Osteoblast (primary cell): ENCODE measurements at regions not wholly inside any gene's neighbourhood (a gene's known extent, or its start where the extent isn't known, plus 50 kb on each side); places are given as distances from the start of the nearest gene placed in this dataset.

ENCODE experiments used
- DNase-seq: peaks from one replicate; pipeline ENCODE4 v3.0.0; 2011; ENCODE audit warnings: low spot score, mixed read lengths; ENCODE audit not compliant: insufficient read length; ENCODE audit errors: missing footprints
- H2AFZ ChIP-seq: 2 replicates; pipeline ENCODE4 v1.6.0; 2011; ENCODE audit warnings: mild to moderate bottlenecking, low read length
- H3K27ac ChIP-seq: 2 replicates; pipeline ENCODE4 v1.5.1; 2011; ENCODE audit warnings: mild to moderate bottlenecking, low read depth, low read length, moderate library complexity
- H3K27me3 ChIP-seq: 2 replicates; pipeline ENCODE4 v1.6.0; 2012; ENCODE audit warnings: mild to moderate bottlenecking, control low read depth, inconsistent platforms, low read length, moderate library complexity; ENCODE audit not compliant: insufficient read depth
- H3K36me3 ChIP-seq: 2 replicates; pipeline ENCODE4 v1.5.1; 2011; ENCODE audit warnings: mild to moderate bottlenecking, low read length, control low read depth, moderate library complexity; ENCODE audit not compliant: insufficient read depth
- H3K4me1 ChIP-seq: 2 replicates; pipeline ENCODE4 v1.5.1; 2011; ENCODE audit warnings: mild to moderate bottlenecking, low read length, control low read depth, moderate library complexity; ENCODE audit not compliant: insufficient read depth
- H3K4me2 ChIP-seq: 2 replicates; pipeline ENCODE4 v1.6.0; 2011; ENCODE audit warnings: mild to moderate bottlenecking, low read length; ENCODE audit not compliant: insufficient read depth
- H3K4me3 ChIP-seq: fragments of 200-600 bp; sonication (generic); 3 replicates; pipeline ENCODE4 v1.5.1; 2012; ENCODE audit warnings: mild to moderate bottlenecking, low read length, inconsistent platforms; ENCODE audit not compliant: insufficient read depth
- H3K79me2 ChIP-seq: 2 replicates; pipeline ENCODE4 v1.6.0; 2012; ENCODE audit warnings: mild to moderate bottlenecking, low read length, control low read depth, inconsistent platforms; ENCODE audit not compliant: insufficient read depth
- H3K9me3 ChIP-seq: 2 replicates; pipeline ENCODE4 v1.5.1; 2011; ENCODE audit warnings: low read depth, low read length, control low read depth
- H4K20me1 ChIP-seq: 2 replicates; pipeline ENCODE4 v1.6.0; 2012; ENCODE audit warnings: mild to moderate bottlenecking, low read length, control low read depth; ENCODE audit not compliant: insufficient read depth
- TF ChIP-seq, protein P1 (sequence below): IDR thresholded peaks from 2 replicates; pipeline ENCODE4 v1.5.1; 2011; ENCODE audit warnings: mild to moderate bottlenecking, low read depth, low read length, moderate library complexity; ENCODE audit errors: extremely low read depth

GRCh38 chr18:30485078-30485477, 557.5 kb downstream of the DSC3 start:
- H3K4me3 ChIP-seq, result no peak overlapping the region
- TF ChIP-seq, protein P1, sequence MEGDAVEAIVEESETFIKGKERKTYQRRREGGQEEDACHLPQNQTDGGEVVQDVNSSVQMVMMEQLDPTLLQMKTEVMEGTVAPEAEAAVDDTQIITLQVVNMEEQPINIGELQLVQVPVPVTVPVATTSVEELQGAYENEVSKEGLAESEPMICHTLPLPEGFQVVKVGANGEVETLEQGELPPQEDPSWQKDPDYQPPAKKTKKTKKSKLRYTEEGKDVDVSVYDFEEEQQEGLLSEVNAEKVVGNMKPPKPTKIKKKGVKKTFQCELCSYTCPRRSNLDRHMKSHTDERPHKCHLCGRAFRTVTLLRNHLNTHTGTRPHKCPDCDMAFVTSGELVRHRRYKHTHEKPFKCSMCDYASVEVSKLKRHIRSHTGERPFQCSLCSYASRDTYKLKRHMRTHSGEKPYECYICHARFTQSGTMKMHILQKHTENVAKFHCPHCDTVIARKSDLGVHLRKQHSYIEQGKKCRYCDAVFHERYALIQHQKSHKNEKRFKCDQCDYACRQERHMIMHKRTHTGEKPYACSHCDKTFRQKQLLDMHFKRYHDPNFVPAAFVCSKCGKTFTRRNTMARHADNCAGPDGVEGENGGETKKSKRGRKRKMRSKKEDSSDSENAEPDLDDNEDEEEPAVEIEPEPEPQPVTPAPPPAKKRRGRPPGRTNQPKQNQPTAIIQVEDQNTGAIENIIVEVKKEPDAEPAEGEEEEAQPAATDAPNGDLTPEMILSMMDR, result no peak
- no peak overlapping the region for H2AFZ ChIP-seq
- no peak for DNase-seq
- H3K9me3 ChIP-seq, result no peaks in the 10 kb centered on the region
- no peaks in the 10 kb centered on the region for H3K36me3 ChIP-seq
- H3K27ac ChIP-seq, result no peak overlapping the region
- H3K79me2 ChIP-seq, result no peaks in the 10 kb centered on the region
- no peak overlapping the region for H3K4me2 ChIP-seq
- no peaks in the 10 kb centered on the region for H3K4me1 ChIP-seq
- no peaks in the 10 kb centered on the region for H4K20me1 ChIP-seq
- no peaks in the 10 kb centered on the region for H3K27me3 ChIP-seq

GRCh38 chr18:30481871-30482270, 560.7 kb downstream of the DSC3 start:
- no peaks in the 10 kb centered on the region for H3K79me2 ChIP-seq
- H4K20me1 ChIP-seq, result no peaks in the 10 kb centered on the region
- no peaks in the 10 kb centered on the region for H3K9me3 ChIP-seq
- no peaks in the 10 kb centered on the region for H3K27me3 ChIP-seq
- H3K27ac ChIP-seq, result no peak overlapping the region
- TF ChIP-seq, protein P1, result no peak
- H3K4me1 ChIP-seq, result no peaks in the 10 kb centered on the region
- H3K36me3 ChIP-seq, result no peaks in the 10 kb centered on the region
- H3K4me2 ChIP-seq, result no peak overlapping the region
- H2AFZ ChIP-seq, result no peak overlapping the region
- no peak for DNase-seq
- H3K4me3 ChIP-seq, result no peak overlapping the region

GRCh38 chr18:30469091-30469490, 573.5 kb downstream of the DSC3 start:
- no peaks in the 10 kb centered on the region for H3K4me1 ChIP-seq
- no peak overlapping the region for H3K27ac ChIP-seq
- DNase-seq, result no peak
- H3K4me2 ChIP-seq, result no peak overlapping the region
- H4K20me1 ChIP-seq, result no peaks in the 10 kb centered on the region
- TF ChIP-seq, protein P1, result no peak
- H2AFZ ChIP-seq, result no peak overlapping the region
- H3K79me2 ChIP-seq, result no peaks in the 10 kb centered on the region
- H3K27me3 ChIP-seq, result no peaks in the 10 kb centered on the region
- H3K4me3 ChIP-seq, result no peak overlapping the region
- H3K9me3 ChIP-seq, result no peaks in the 10 kb centered on the region
- H3K36me3 ChIP-seq, result no peaks in the 10 kb centered on the region

DNA sequence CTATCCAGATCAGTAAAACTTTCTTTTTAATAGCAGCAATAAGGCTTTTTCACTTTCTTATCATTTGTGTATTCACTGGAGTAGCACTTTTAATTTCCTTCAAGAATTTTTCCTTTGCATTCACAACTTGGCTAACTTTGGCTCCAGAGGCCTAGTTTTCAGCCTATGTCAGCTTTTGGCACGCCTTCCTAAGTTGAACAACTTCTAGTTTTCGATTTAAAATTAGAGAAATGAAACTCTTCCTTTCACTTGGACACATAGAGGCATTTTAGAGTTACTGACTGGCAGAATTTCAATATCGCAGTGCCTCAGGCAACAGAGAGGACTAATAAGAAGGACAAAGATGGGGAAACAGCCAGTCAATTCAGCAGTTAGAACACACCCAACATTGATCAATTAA, 577.4 kb downstream of the DSC3 start:
- Histone ChIP-seq H3K36me3 (no peaks in the 10 kb centered on the region), H3K27ac (no peak overlapping the region), H3K4me3 (no peak overlapping the region), H2AFZ (no peak overlapping the region), H4K20me1 (no peaks in the 10 kb centered on the region), H3K9me3 (no peaks in the 10 kb centered on the region), H3K4me1 (no peaks in the 10 kb centered on the region), H3K79me2 (no peaks in the 10 kb centered on the region), H3K4me2 (no peak overlapping the region), H3K27me3 (no peaks in the 10 kb centered on the region)
- DNase-seq, result no peak
- TF ChIP-seq, protein P1, result no peak
